ENCODE measurements at regions not wholly inside any gene's neighbourhood (a gene's known extent, or its start where the extent isn't known, plus 50 kb on each side); places are given as distances from the start of the nearest gene placed in this dataset.
"Not testable (repeated sequence)": the region's sequence is repeated elsewhere in the genome, so short reads cannot be mapped to it uniquely, and the experiment has no call there.

- Histone ChIP-seq H2BK15ac (ENCODE audit: low read depth, low read length) (no peak overlapping the region), H2BK20ac (ENCODE audit: low read depth, low read length, poor library complexity, severe bottlenecking) (no peak overlapping the region), H3K14ac (ENCODE audit: insufficient read depth, low read length) (no peak overlapping the region), H3K27me3 (ENCODE audit: insufficient read depth, low read length) (no peaks in the 10 kb centered on the region), H2BK120ac (ENCODE audit: low read depth, low read length, poor library complexity, severe bottlenecking) (no peak overlapping the region), H4K8ac (replicated peaks; ENCODE audit: insufficient read length, low read depth, low read length) (no peak overlapping the region), H2AFZ (ENCODE audit: low read length) (no peak overlapping the region), H3K4ac (ENCODE audit: low read depth, low read length) (no peak overlapping the region), H2BK12ac (ENCODE audit: insufficient read length, low read depth, low read length) (no peak overlapping the region), H3K4me1 (ENCODE audit: insufficient read depth, low read length) (no peaks in the 10 kb centered on the region), H4K20me1 (ENCODE audit: control insufficient read depth, insufficient read depth, insufficient read length) (no peaks in the 10 kb centered on the region), H4K5ac (ENCODE audit: insufficient read length, low read depth, low read length) (no peak overlapping the region), H3K23me2 (ENCODE audit: insufficient read length, low read depth, low read length, poor library complexity, severe bottlenecking) (no peaks in the 10 kb centered on the region), H3T11ph (ENCODE audit: low read length) (no peak overlapping the region), H3K79me2 (ENCODE audit: insufficient read depth, low read length) (no peaks in the 10 kb centered on the region), H3K23ac (ENCODE audit: insufficient read length, low read depth, low read length) (no peak overlapping the region), H3K9me3 (ENCODE audit: control insufficient read depth, low read depth, low read length) (no peaks in the 10 kb centered on the region), H3K18ac (ENCODE audit: insufficient read length, low read depth, low read length) (no peak overlapping the region), H3K56ac (ENCODE audit: insufficient read length, low read depth, low read length) (no peak overlapping the region), H3K27ac (ENCODE audit: insufficient read length, low read depth, low read length) (no peak overlapping the region), H2BK5ac (ENCODE audit: insufficient read length, low read length) (no peak overlapping the region), H3K79me1 (ENCODE audit: insufficient read depth, low read depth, low read length, poor library complexity, severe bottlenecking) (no peaks in the 10 kb centered on the region), H3K9ac (ENCODE audit: extremely low read depth, insufficient read length, low read length) (no peak overlapping the region), H3K4me2 (ENCODE audit: insufficient read depth, insufficient read length, low read length) (no peak overlapping the region), H2AK5ac (ENCODE audit: insufficient read length, low read length) (no peak overlapping the region), H4K91ac (ENCODE audit: insufficient read length, low read depth, low read length) (no peak overlapping the region)
- H3K4me3 Mint-ChIP-seq, result no peak overlapping the region
- peaks cover 5% of the 10 kb centered on the region for H3K27me3 Mint-ChIP-seq (ENCODE audit: low read depth)
- H3K36me3 Mint-ChIP-seq (ENCODE audit: insufficient read depth in 1 of 3, low read depth in 3 of 3), result peaks cover 0 to 21% (median 20%) of the 10 kb centered on the region in 3 experiments; a peak in 6 of 7 replicates
- peaks cover 19 to 20% of the 10 kb centered on the region in 2 experiments for H3K9me3 Mint-ChIP-seq
- H3K27ac Mint-ChIP-seq, result no peak overlapping the region
- TF ChIP-seq CTCF (conservative IDR thresholded peaks at IDR 0.05), result no peak
- no CpG with 5 or more reads among the region's 3 CpGs for WGBS (ENCODE audit: extremely low coverage, insufficient read length, low lambda C conversion rate)
- no peak for DNase-seq
- H3K4me1 Mint-ChIP-seq, result no peaks in the 10 kb centered on the region
These were observed 98.2 kb upstream of the CCNG1 start for GRCh38 chr5:163339148-163339547.

GRCh38 chr5:163340378-163340777 lies 97.0 kb upstream of the CCNG1 start:
- not testable (repeated sequence) for H3K27me3 Mint-ChIP-seq (ENCODE audit: low read depth); H3K4me1 Mint-ChIP-seq; H3K9ac ChIP-seq (ENCODE audit: extremely low read depth, insufficient read length, low read length); H3K56ac ChIP-seq (ENCODE audit: insufficient read length, low read depth, low read length); H4K20me1 ChIP-seq (ENCODE audit: control insufficient read depth, insufficient read depth, insufficient read length); H3K27ac Mint-ChIP-seq; H3K36me3 Mint-ChIP-seq (ENCODE audit: insufficient read depth in 1 of 3, low read depth in 3 of 3); H3K23me2 ChIP-seq (ENCODE audit: insufficient read length, low read depth, low read length, poor library complexity, severe bottlenecking); H2BK12ac ChIP-seq (ENCODE audit: insufficient read length, low read depth, low read length); H2BK20ac ChIP-seq (ENCODE audit: low read depth, low read length, poor library complexity, severe bottlenecking); H4K91ac ChIP-seq (ENCODE audit: insufficient read length, low read depth, low read length); DNase-seq; H3K4ac ChIP-seq (ENCODE audit: low read depth, low read length); H2BK5ac ChIP-seq (ENCODE audit: insufficient read length, low read length); H3K4me1 ChIP-seq (ENCODE audit: insufficient read depth, low read length); H3T11ph ChIP-seq (ENCODE audit: low read length); H2AK5ac ChIP-seq (ENCODE audit: insufficient read length, low read length); H4K8ac ChIP-seq (replicated peaks; ENCODE audit: insufficient read length, low read depth, low read length); H4K5ac ChIP-seq (ENCODE audit: insufficient read length, low read depth, low read length); H3K14ac ChIP-seq (ENCODE audit: insufficient read depth, low read length); H3K79me1 ChIP-seq (ENCODE audit: insufficient read depth, low read depth, low read length, poor library complexity, severe bottlenecking); H3K27ac ChIP-seq (ENCODE audit: insufficient read length, low read depth, low read length); H2BK15ac ChIP-seq (ENCODE audit: low read depth, low read length); H2AFZ ChIP-seq (ENCODE audit: low read length); H3K23ac ChIP-seq (ENCODE audit: insufficient read length, low read depth, low read length); H2BK120ac ChIP-seq (ENCODE audit: low read depth, low read length, poor library complexity, severe bottlenecking); H3K18ac ChIP-seq (ENCODE audit: insufficient read length, low read depth, low read length); H3K4me2 ChIP-seq (ENCODE audit: insufficient read depth, insufficient read length, low read length); H3K79me2 ChIP-seq (ENCODE audit: insufficient read depth, low read length); H3K4me3 Mint-ChIP-seq; H3K27me3 ChIP-seq (ENCODE audit: insufficient read depth, low read length); H3K9me3 ChIP-seq (ENCODE audit: control insufficient read depth, low read depth, low read length); H3K9me3 Mint-ChIP-seq
- no CpG with 5 or more reads among the region's 6 CpGs for WGBS (ENCODE audit: extremely low coverage, insufficient read length, low lambda C conversion rate)
